CD4-positive, alpha-beta T cell (primary cell): ENCODE measurements at regions not wholly inside any gene's neighbourhood (a gene's known extent, or its start where the extent isn't known, plus 50 kb on each side); places are given as distances from the start of the nearest gene placed in this dataset.

Source experiments
- ATAC-seq: fragments of 200-7000 bp; cut with Tn5 transposase; one replicate; pipeline ENCODE4 v1.10.0; 2022; ENCODE audit warnings: mild to moderate bottlenecking; ENCODE audit not compliant: poor library complexity
- CTCF ChIA-PET: fragments of 350-600 bp; sonication (Branson Sonifier 250); formaldehyde crosslinking; loops from one replicate; lab custom pipeline; 2021; ENCODE audit warnings: antibody characterized with exemption, inconsistent platforms; lab: Charles Lee
- POLR2A ChIA-PET: fragments of 350-600 bp; sonication (Branson Sonifier 250); formaldehyde crosslinking; loops from one replicate; lab custom pipeline; 2021; ENCODE audit warnings: antibody characterized with exemption, inconsistent platforms; lab: Charles Lee
- DNase-seq, 14 experiments: peaks; one replicate each; pipeline ENCODE4 v3.0.0-alpha.2; 2013 to 2020; ENCODE audit warnings: mixed read lengths in 2 of 14
- H3K27ac ChIP-seq, 2 donors: one replicate each; pipeline versions ENCODE4 v1.5.1 to v1.7.0; 2013; ENCODE audit warnings: low read length in 2 of 2, low read depth in 1 of 2, mild to moderate bottlenecking in 1 of 2
- H3K27me3 ChIP-seq, 2 experiments: 1 replicate in 1 of 2; 2 replicates in 1 of 2; pipeline versions ENCODE4 v1.6.1 to v1.7.0; 2013; ENCODE audit warnings: low read length in 2 of 2, control low read depth in 1 of 2, mild to moderate bottlenecking in 1 of 2, moderate library complexity in 1 of 2; ENCODE audit not compliant: insufficient read depth in 2 of 2, control insufficient read depth in 1 of 2
- H3K36me3 ChIP-seq: one replicate; pipeline ENCODE4 v1.6.1; 2013; ENCODE audit warnings: low read length, control low read depth; ENCODE audit not compliant: insufficient read depth
- H3K4me1 ChIP-seq: one replicate; pipeline ENCODE4 v1.6.1; 2013; ENCODE audit warnings: low read length, control low read depth; ENCODE audit not compliant: insufficient read depth
- H3K4me3 ChIP-seq: one replicate; pipeline ENCODE4 v1.5.1; 2013; ENCODE audit warnings: mild to moderate bottlenecking, low read length, moderate library complexity
- H3K9me3 ChIP-seq, 2 experiments: 1 replicate in 1 of 2; 2 replicates in 1 of 2; pipeline versions ENCODE4 v1.6.1 to v1.7.0; 2013; ENCODE audit warnings: low read length in 2 of 2, mild to moderate bottlenecking in 2 of 2, control low read depth in 1 of 2, moderate library complexity in 1 of 2; ENCODE audit not compliant: control insufficient read depth in 1 of 2, insufficient read depth in 1 of 2
- H3K27ac Mint-ChIP-seq: one replicate; pipeline ENCODE4 v1.8.0; 2020; ENCODE audit warnings: mixed read lengths
- H3K27me3 Mint-ChIP-seq: one replicate; pipeline ENCODE4 v1.8.0; 2021; ENCODE audit warnings: mixed read lengths
- H3K36me3 Mint-ChIP-seq: one replicate; pipeline ENCODE4 v1.8.0; 2021; ENCODE audit warnings: low read depth, mixed read lengths
- H3K4me1 Mint-ChIP-seq: one replicate; pipeline ENCODE4 v1.8.0; 2021; ENCODE audit warnings: low read depth, mixed read lengths
- H3K4me3 Mint-ChIP-seq: one replicate; pipeline ENCODE4 v1.8.0; 2020; ENCODE audit warnings: mild to moderate bottlenecking, mixed read lengths
- H3K9me3 Mint-ChIP-seq: one replicate; pipeline ENCODE4 v1.8.0; 2020; ENCODE audit warnings: mixed read lengths
- intact Hi-C, 2 experiments: fragments of 100-400 bp; cut with DNase I in 1 of 2; cut with micrococcal nuclease in 1 of 2; formaldehyde crosslinking; loops; one replicate each; pipeline versions ENCODE4 v1.15.1 to v1.9.0; 2023 to 2025; cut with DNase I, micrococcal nuclease
- TF ChIP-seq, protein P1 (sequence below): fragments of 200-600 bp; IDR thresholded peaks from one replicate; pipeline ENCODE4 v1.8.0; 2022; ENCODE audit warnings: antibody characterized with exemption, mild to moderate bottlenecking

DNA sequence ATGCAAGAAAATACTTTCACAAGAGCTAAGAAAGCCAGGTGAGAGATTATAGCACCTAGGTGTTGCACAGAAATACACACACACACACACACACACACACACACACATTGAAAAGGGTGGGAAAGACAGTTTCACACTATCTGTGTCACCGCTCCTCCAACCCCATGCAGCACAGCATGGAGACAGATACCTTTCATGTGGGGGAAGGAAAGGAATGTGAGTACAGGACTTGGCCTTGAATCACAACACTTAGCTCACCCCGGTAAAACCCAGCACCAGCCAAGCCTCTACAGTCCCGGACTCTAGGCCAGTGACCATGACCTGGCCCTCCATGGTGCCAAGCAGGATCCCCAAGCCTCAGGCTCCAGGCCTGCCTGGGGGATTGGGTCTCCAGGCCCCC lies 462.0 kb upstream of the SPRY2 start:
- Mint-ChIP-seq H3K9me3 (no peaks in the 10 kb centered on the region), H3K27me3 (no peaks in the 10 kb centered on the region), H3K36me3 (no peaks in the 10 kb centered on the region), H3K4me1 (no peaks in the 10 kb centered on the region), H3K27ac (no peak overlapping the region), H3K4me3 (no peak overlapping the region)
- no peak overlapping the region for H3K27ac ChIP-seq
- ATAC-seq, result no peak
- TF ChIP-seq, protein P1, sequence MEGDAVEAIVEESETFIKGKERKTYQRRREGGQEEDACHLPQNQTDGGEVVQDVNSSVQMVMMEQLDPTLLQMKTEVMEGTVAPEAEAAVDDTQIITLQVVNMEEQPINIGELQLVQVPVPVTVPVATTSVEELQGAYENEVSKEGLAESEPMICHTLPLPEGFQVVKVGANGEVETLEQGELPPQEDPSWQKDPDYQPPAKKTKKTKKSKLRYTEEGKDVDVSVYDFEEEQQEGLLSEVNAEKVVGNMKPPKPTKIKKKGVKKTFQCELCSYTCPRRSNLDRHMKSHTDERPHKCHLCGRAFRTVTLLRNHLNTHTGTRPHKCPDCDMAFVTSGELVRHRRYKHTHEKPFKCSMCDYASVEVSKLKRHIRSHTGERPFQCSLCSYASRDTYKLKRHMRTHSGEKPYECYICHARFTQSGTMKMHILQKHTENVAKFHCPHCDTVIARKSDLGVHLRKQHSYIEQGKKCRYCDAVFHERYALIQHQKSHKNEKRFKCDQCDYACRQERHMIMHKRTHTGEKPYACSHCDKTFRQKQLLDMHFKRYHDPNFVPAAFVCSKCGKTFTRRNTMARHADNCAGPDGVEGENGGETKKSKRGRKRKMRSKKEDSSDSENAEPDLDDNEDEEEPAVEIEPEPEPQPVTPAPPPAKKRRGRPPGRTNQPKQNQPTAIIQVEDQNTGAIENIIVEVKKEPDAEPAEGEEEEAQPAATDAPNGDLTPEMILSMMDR, result no peak
- peaks cover 3 to 4% of the 10 kb centered on the region in 2 experiments for H3K9me3 ChIP-seq
- no peaks in the 10 kb centered on the region for H3K4me1 ChIP-seq
- DNase-seq, result no peak
- no peaks in the 10 kb centered on the region for H3K36me3 ChIP-seq
- POLR2A ChIA-PET, result no interaction called here
- no peak overlapping the region for H3K4me3 ChIP-seq
- H3K27me3 ChIP-seq, result no peaks in the 10 kb centered on the region
- CTCF ChIA-PET, result interaction anchor here (0.7 kb wide), 1 partner anchor 187 kb away, joined by 3 read pairs; no protein-coding TSS in a partner anchor
- intact Hi-C loops, result no loop called here

DNA sequence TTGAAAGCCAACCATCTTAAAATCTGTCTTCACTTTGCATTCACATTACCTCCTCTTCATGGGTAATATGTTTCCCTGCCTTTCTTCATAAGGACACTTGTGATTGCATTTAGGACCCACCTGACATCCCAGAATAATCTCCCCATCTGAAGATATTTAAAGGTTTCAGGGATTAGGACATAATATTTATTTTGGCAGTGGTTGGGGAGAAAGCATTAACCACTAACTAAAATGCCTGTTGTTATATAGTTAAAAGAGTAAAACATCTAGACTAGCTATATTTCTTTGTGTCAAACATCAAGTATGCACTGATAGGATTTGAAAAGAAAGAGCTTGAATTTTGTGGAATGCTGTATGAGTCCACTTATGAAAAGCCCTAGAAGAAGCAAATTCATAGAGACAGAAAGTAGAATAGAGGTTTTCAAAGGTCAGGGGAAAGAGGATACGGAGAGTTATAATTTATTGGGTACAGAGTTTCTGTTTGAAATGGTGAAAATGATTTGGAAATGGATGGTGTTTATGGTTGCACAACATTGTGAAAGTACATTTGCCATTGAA lies 457.7 kb upstream of the SPRY2 start:
- Mint-ChIP-seq H3K4me3 (no peak overlapping the region), H3K36me3 (no peaks in the 10 kb centered on the region), H3K9me3 (peaks cover 2% of the 10 kb centered on the region), H3K27ac (no peak overlapping the region), H3K27me3 (no peaks in the 10 kb centered on the region), H3K4me1 (no peaks in the 10 kb centered on the region)
- no peak for DNase-seq
- no peak overlapping the region for H3K4me3 ChIP-seq
- intact Hi-C loops, result no loop called here
- ATAC-seq, result no peak
- ChIA-PET CTCF (no interaction called here), POLR2A (no interaction called here)
- no peaks in the 10 kb centered on the region for H3K36me3 ChIP-seq
- no peak overlapping the region for H3K27ac ChIP-seq
- TF ChIP-seq, protein P1, result no peak
- peaks cover 0 to 4% of the 10 kb centered on the region in 2 experiments for H3K9me3 ChIP-seq
- H3K4me1 ChIP-seq, result no peaks in the 10 kb centered on the region
- no peaks in the 10 kb centered on the region for H3K27me3 ChIP-seq

DNA sequence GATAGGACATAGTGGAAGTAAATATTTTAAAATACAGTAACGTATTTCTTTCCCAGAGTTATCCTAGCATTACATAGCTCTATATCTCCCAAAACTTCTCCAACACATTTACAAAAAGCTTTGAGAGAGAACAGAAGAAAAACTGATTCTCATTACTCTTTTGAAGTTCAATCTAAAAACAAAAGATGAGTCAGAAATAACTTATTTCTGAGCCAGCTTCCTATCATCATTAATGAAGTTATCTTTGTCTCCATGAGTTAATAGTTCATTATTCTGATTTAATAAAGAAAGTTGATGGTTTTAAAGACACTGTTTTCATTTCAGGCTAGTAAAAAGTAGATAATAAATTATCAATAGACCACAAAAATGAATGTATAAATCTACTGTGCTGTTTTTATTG lies 446.7 kb upstream of the SPRY2 start:
- H3K27me3 ChIP-seq, result no peaks in the 10 kb centered on the region
- TF ChIP-seq, protein P1, result no peak
- no peak for DNase-seq
- no peaks in the 10 kb centered on the region for H3K4me1 ChIP-seq
- H3K9me3 ChIP-seq, result no peaks in the 10 kb centered on the region
- no peaks in the 10 kb centered on the region for H3K27me3 Mint-ChIP-seq
- ChIA-PET POLR2A (no interaction called here), CTCF (no interaction called here)
- H3K36me3 ChIP-seq, result no peaks in the 10 kb centered on the region
- no peaks in the 10 kb centered on the region for H3K4me1 Mint-ChIP-seq
- no peak overlapping the region for H3K4me3 Mint-ChIP-seq
- H3K27ac Mint-ChIP-seq, result no peak overlapping the region
- intact Hi-C loops, result no loop called here
- no peak for ATAC-seq
- no peak overlapping the region for H3K27ac ChIP-seq
- no peaks in the 10 kb centered on the region for H3K36me3 Mint-ChIP-seq
- no peak overlapping the region for H3K4me3 ChIP-seq
- no peaks in the 10 kb centered on the region for H3K9me3 Mint-ChIP-seq
